Vagina (tissue), 2 donors: ENCODE measurements at regions not wholly inside any gene's neighbourhood (a gene's known extent, or its start where the extent isn't known, plus 50 kb on each side); places are given as distances from the start of the nearest gene placed in this dataset.

ENCODE experiments used
- DNase-seq, 2 donors: peaks; one replicate each; pipeline ENCODE4 v3.0.0-alpha.2; 2017; ENCODE audit errors: extremely low spot score in 2 of 2
- H3K27ac ChIP-seq: fragments of 200-600 bp; sonication (generic); one replicate; pipeline ENCODE4 v1.5.1; 2019
- H3K27me3 ChIP-seq: fragments of 200-600 bp; sonication (generic); one replicate; pipeline ENCODE4 v1.5.1; 2019
- H3K36me3 ChIP-seq, 2 donors: fragments of 200-600 bp; sonication (generic); one replicate each; pipeline ENCODE4 v1.5.1; 2017 to 2019
- H3K4me1 ChIP-seq: fragments of 200-600 bp; sonication (generic); one replicate; pipeline ENCODE4 v1.5.1; 2019
- H3K4me3 ChIP-seq, 2 donors: fragments of 200-600 bp; sonication (generic); 1 replicate in 1 of 2; 2 replicates in 1 of 2; pipeline ENCODE4 v1.5.1; 2016 to 2019
- H3K9me3 ChIP-seq: fragments of 200-600 bp; sonication (generic); one replicate; pipeline ENCODE4 v1.5.1; 2019
- POLR2A ChIP-seq, 2 donors: fragments of 450-650 bp; IDR thresholded peaks; one replicate each; pipeline ENCODE4 v1.6.1; 2017; ENCODE audit warnings: antibody characterized with exemption in 2 of 2, mild to moderate bottlenecking in 2 of 2, moderate library complexity in 2 of 2
- POLR2AphosphoS5 ChIP-seq, 2 donors: sonication (generic); formaldehyde crosslinking; IDR thresholded peaks; one replicate each; pipeline ENCODE4 v1.9.0; 2017; ENCODE audit warnings: antibody characterized with exemption in 2 of 2, mild to moderate bottlenecking in 2 of 2, low read depth in 1 of 2; ENCODE audit not compliant: insufficient read depth in 1 of 2
- intact Hi-C: fragments of 100-400 bp; cut with DNase I; formaldehyde crosslinking; loops from one replicate; pipeline ENCODE4 v1.15.1; 2023
- TF ChIP-seq, protein P1 (sequence below), 3 experiments: fragments of 450-650 bp in 2 of 3; fragments of 200-600 bp in 1 of 3; sonication (generic) in 1 of 3; IDR thresholded peaks; one replicate each; pipeline ENCODE4 v1.5.1; 2017 to 2019; ENCODE audit warnings: antibody characterized with exemption in 3 of 3, mild to moderate bottlenecking in 2 of 3, moderate library complexity in 2 of 3

DNA sequence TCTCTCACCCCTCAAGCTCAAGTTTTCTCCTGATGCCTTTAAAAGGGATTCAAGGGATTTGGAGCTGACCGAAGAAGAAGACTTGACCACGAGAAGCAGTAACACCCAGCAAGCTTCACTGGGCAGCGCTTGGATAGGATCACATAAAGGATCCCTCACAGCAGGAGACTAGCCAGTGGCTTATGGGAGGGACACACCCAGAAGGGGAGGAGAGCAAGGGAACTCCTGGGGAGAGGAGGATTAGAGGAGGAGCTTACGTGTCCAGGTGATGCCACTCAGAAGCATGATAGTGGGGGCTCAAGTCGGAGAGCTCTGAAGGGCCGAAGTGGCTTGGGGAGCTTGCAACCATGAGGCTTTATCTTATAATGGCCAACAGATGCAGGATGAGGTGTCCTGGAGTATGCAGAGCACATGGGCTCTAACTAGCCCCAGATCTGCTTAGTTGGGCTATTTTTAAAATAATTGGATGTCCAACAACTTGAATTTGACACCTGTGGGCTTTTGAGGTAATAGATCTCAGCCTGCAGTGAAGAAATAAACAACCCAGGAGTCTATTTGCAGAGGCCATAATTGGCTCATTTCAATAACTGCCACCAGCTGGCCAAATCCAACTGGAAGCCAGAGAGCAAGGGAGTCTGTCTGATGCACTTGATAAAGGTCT, 137.9 kb upstream of the EXOC2 start:
- H3K4me1 ChIP-seq, result peaks cover 7% of the 10 kb centered on the region
- TF ChIP-seq, protein P1, sequence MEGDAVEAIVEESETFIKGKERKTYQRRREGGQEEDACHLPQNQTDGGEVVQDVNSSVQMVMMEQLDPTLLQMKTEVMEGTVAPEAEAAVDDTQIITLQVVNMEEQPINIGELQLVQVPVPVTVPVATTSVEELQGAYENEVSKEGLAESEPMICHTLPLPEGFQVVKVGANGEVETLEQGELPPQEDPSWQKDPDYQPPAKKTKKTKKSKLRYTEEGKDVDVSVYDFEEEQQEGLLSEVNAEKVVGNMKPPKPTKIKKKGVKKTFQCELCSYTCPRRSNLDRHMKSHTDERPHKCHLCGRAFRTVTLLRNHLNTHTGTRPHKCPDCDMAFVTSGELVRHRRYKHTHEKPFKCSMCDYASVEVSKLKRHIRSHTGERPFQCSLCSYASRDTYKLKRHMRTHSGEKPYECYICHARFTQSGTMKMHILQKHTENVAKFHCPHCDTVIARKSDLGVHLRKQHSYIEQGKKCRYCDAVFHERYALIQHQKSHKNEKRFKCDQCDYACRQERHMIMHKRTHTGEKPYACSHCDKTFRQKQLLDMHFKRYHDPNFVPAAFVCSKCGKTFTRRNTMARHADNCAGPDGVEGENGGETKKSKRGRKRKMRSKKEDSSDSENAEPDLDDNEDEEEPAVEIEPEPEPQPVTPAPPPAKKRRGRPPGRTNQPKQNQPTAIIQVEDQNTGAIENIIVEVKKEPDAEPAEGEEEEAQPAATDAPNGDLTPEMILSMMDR (IDR thresholded peaks at IDR 0.05), result no peak
- TF ChIP-seq POLR2A (IDR thresholded peaks at IDR 0.05) (no peak), POLR2AphosphoS5 (IDR thresholded peaks at IDR 0.05; ENCODE audit: insufficient read depth in 1 of 2, low read depth in 1 of 2) (no peak)
- intact Hi-C loops, result no loop called here
- H3K4me3 ChIP-seq, result no peak overlapping the region
- no peak overlapping the region for H3K27ac ChIP-seq
- no peaks in the 10 kb centered on the region for H3K9me3 ChIP-seq
- H3K27me3 ChIP-seq, result no peaks in the 10 kb centered on the region
- no peak for DNase-seq
- H3K36me3 ChIP-seq, result no peaks in the 10 kb centered on the region

DNA sequence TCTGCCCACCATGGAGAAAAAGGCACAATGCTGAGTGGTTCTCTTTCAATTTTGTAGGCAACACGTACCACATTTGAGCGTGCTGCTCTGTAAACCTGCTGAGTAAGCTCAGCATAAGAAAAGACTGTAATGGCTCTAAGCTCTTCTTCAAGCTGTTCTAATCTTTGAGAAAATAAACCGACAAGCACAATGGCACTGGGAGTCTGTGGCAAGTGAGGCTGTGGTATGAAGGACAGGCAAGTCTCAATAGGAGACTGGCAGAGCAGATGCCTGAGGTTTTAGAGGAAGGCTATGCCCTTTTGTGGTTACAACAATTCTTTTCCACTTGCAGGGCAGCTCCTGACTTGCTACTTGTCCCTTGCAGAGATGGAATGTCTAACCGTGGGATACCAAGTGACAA, 136.7 kb upstream of the EXOC2 start:
- no peaks in the 10 kb centered on the region for H3K36me3 ChIP-seq
- H3K9me3 ChIP-seq, result no peaks in the 10 kb centered on the region
- H3K4me1 ChIP-seq, result no peaks in the 10 kb centered on the region
- intact Hi-C loops, result no loop called here
- H3K27me3 ChIP-seq, result no peaks in the 10 kb centered on the region
- DNase-seq, result no peak
- TF ChIP-seq POLR2AphosphoS5 (IDR thresholded peaks at IDR 0.05; ENCODE audit: insufficient read depth in 1 of 2, low read depth in 1 of 2), result no peak
- TF ChIP-seq, protein P1 (IDR thresholded peaks at IDR 0.05), result no peak
- TF ChIP-seq POLR2A (IDR thresholded peaks at IDR 0.05), result no peak
- no peak overlapping the region for H3K27ac ChIP-seq
- no peak overlapping the region for H3K4me3 ChIP-seq

DNA sequence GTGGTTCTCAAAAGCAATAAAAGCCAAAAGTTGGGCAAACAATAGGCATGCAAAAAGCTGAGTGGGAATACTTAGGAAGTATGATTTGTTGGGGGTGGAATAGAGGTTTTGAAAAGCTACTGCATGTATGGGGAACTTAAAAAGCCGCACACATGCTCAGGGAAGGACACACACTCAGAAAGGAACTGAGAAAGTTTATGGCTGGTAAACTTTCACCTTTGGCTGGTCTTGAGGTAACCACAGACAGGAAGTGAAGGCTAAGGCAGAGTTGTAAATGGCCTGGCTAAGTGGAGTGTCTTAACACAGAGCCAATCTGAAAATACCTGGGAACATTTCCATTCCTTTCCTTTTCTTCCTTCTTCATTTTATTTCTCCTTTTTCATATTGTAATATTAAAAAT, 134.5 kb upstream of the EXOC2 start:
- DNase-seq, result no peak
- no peaks in the 10 kb centered on the region for H3K36me3 ChIP-seq
- H3K27me3 ChIP-seq, result no peaks in the 10 kb centered on the region
- H3K4me3 ChIP-seq, result no peak overlapping the region
- no peak for TF ChIP-seq POLR2AphosphoS5 (IDR thresholded peaks at IDR 0.05; ENCODE audit: insufficient read depth in 1 of 2, low read depth in 1 of 2)
- TF ChIP-seq POLR2A (IDR thresholded peaks at IDR 0.05), result no peak
- TF ChIP-seq, protein P1 (IDR thresholded peaks at IDR 0.05), result no peak
- no peaks in the 10 kb centered on the region for H3K9me3 ChIP-seq
- intact Hi-C loops, result no loop called here
- H3K27ac ChIP-seq, result no peak overlapping the region
- H3K4me1 ChIP-seq, result no peaks in the 10 kb centered on the region

DNA sequence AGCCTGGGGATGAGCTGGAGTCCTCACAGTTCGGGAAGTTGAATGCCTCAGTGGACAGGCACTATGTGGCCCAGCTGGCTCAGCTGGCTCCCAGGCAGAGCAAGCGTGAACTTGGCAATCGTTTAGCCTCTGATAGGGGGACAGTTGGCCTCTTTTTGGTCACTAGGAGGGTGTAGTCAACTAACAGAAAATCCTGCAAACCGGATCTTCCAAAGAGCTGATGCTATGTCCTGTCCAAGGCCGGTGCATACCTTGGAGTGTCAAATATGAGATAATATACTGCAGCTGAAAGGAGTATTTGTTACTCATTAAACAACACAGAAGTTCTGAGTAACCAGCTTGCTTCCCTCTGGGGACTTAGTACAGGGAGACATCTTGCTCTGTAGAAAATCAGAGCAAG, 126.2 kb upstream of the EXOC2 start:
- no peaks in the 10 kb centered on the region for H3K27me3 ChIP-seq
- TF ChIP-seq, protein P1 (IDR thresholded peaks at IDR 0.05), result no peak
- no peak for TF ChIP-seq POLR2A (IDR thresholded peaks at IDR 0.05)
- TF ChIP-seq POLR2AphosphoS5 (IDR thresholded peaks at IDR 0.05; ENCODE audit: insufficient read depth in 1 of 2, low read depth in 1 of 2), result no peak
- no peaks in the 10 kb centered on the region for H3K9me3 ChIP-seq
- no peaks in the 10 kb centered on the region for H3K4me1 ChIP-seq
- DNase-seq, result no peak
- no peak overlapping the region for H3K4me3 ChIP-seq
- H3K27ac ChIP-seq, result no peak overlapping the region
- intact Hi-C loops, result no loop called here
- H3K36me3 ChIP-seq, result no peaks in the 10 kb centered on the region

DNA sequence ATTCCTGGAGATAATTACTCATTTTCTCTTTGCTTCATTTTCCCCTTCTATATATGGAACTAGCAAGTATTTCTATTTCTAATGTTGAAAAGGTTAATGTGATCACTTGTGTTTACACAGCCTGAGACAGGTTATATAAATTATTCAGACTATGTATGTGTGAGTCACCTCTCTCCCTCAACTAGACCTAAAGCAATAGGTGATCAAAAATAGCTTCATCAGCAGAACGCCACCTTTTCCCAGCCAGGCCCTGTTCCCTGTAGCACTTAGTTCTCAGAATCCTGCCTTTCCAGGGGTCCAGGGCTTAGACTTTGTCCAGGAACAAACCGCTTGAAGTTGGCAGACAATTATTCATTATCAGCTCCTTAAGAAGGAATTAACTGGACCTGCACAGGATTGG, 125.3 kb upstream of the EXOC2 start:
- no peaks in the 10 kb centered on the region for H3K36me3 ChIP-seq
- TF ChIP-seq, protein P1 (IDR thresholded peaks at IDR 0.05), result no peak
- no peak for TF ChIP-seq POLR2AphosphoS5 (IDR thresholded peaks at IDR 0.05; ENCODE audit: insufficient read depth in 1 of 2, low read depth in 1 of 2)
- no peak for TF ChIP-seq POLR2A (IDR thresholded peaks at IDR 0.05)
- no peaks in the 10 kb centered on the region for H3K9me3 ChIP-seq
- no peak overlapping the region for H3K4me3 ChIP-seq
- H3K27me3 ChIP-seq, result no peaks in the 10 kb centered on the region
- no peak overlapping the region for H3K27ac ChIP-seq
- DNase-seq, result no peak
- H3K4me1 ChIP-seq, result no peaks in the 10 kb centered on the region
- intact Hi-C loops, result no loop called here
